NT2/D1 (cell line): ENCODE measurements at regions not wholly inside any gene's neighbourhood (a gene's known extent, or its start where the extent isn't known, plus 50 kb on each side); places are given as distances from the start of the nearest gene placed in this dataset.

Experiments used
- SUZ12 ChIP-seq: IDR thresholded peaks from 2 replicates; pipeline ENCODE4 v1.6.1; 2011; ENCODE audit not compliant: insufficient read length, insufficient read depth; ENCODE audit errors: extremely low read depth
- YY1 ChIP-seq: IDR thresholded peaks from 2 replicates; pipeline ENCODE4 v1.6.1; 2011; ENCODE audit not compliant: insufficient read length, insufficient read depth
- ZNF274 ChIP-seq: IDR thresholded peaks from 2 replicates; pipeline ENCODE4 v1.6.1; 2011; ENCODE audit warnings: mild to moderate bottlenecking, low read depth, low read length

GRCh38 chr10:113385021-113385999 is 167.5 kb upstream of the HABP2 start:
- TF ChIP-seq YY1 (no peak), ZNF274 (no peak), SUZ12 (no peak)
